Hepatocyte (in vitro differentiated cells): ENCODE measurements at regions not wholly inside any gene's neighbourhood (a gene's known extent, or its start where the extent isn't known, plus 50 kb on each side); places are given as distances from the start of the nearest gene placed in this dataset.

Source experiments
- CTCF ChIP-seq: fragments of 200-600 bp; sonication (generic); IDR thresholded peaks from 2 replicates; pipeline ENCODE4 v1.5.1; 2016; ENCODE audit warnings: antibody characterized with exemption, mild to moderate bottlenecking; ENCODE audit not compliant: poor library complexity
- EZH2 ChIP-seq: fragments of 200-600 bp; sonication (generic); IDR thresholded peaks from 2 replicates; pipeline ENCODE4 v1.6.1; 2016; ENCODE audit warnings: antibody characterized with exemption, mild to moderate bottlenecking, borderline replicate concordance

- TF ChIP-seq CTCF (no peak), EZH2 (no peak)
Observed at GRCh38 chr7:36088966-36089365, 64.1 kb upstream of the EEPD1 start.
